GM12874 (cell line): ENCODE measurements at regions not wholly inside any gene's neighbourhood (a gene's known extent, or its start where the extent isn't known, plus 50 kb on each side); places are given as distances from the start of the nearest gene placed in this dataset.

Source experiments
- CTCF ChIP-seq: IDR thresholded peaks from 2 replicates; pipeline ENCODE4 v1.5.1; 2011; ENCODE audit warnings: low read depth, mild to moderate bottlenecking, control low read depth, low read length, moderate library complexity; ENCODE audit not compliant: insufficient read depth

GRCh38 chr4:146023334-146023967 is 84.8 kb upstream of the ZNF827 start:
- TF ChIP-seq CTCF, result no peak

GRCh38 chr4:146022541-146022940 is 83.9 kb upstream of the ZNF827 start:
- no peak for TF ChIP-seq CTCF

GRCh38 chr4:146018247-146018646 is 79.6 kb upstream of the ZNF827 start:
- TF ChIP-seq CTCF, result no peak

GRCh38 chr4:146004730-146005129 is 66.1 kb upstream of the ZNF827 start:
- TF ChIP-seq CTCF, result no peak

- TF ChIP-seq CTCF, result no peak
These were observed 50.0 kb upstream of the ZNF827 start for GRCh38 chr4:145988628-145989027.
